ENCODE measurements at regions not wholly inside any gene's neighbourhood (a gene's known extent, or its start where the extent isn't known, plus 50 kb on each side); places are given as distances from the start of the nearest gene placed in this dataset.
"Not testable (repeated sequence)": the region's sequence is repeated elsewhere in the genome, so short reads cannot be mapped to it uniquely, and the experiment has no call there.

GRCh38 chr5:126030698-126031097 is 392.5 kb upstream of the GRAMD2B start:
- no peak for DNase-seq (ENCODE audit: low read depth in 4 of 4, low spot score in 3 of 4)

GRCh38 chr5:126031989-126032716 is 391.1 kb upstream of the GRAMD2B start:
- no peak for DNase-seq (ENCODE audit: low read depth in 4 of 4, low spot score in 3 of 4)

DNA sequence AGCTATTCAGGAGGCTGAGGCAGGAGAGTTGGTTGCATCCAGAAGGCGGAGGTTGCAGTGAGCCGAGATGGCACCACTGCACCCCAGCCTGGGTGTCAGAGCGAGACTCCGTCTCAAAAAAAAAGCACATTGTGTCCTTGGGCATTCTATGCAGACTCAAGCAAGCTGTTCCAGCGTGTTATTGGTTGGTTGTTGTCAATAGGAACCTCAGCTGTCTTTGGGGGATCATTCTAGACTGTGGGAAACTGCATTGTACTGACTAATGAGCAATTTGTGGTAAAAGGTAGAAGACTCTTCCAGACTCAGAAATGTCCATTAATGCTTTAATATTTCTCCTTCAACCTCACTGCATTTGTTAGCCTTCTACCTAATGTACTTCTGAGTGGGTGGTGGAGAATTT is 379.5 kb upstream of the GRAMD2B start:
- DNase-seq (ENCODE audit: low read depth in 4 of 4, low spot score in 3 of 4): no peak

- peak in 3 of 4 donors; percentile 58 to 70 (median 63) for DNase-seq (ENCODE audit: low read depth in 4 of 4, low spot score in 3 of 4)
Measured at GRCh38 chr5:126044111-126044668, 379.0 kb upstream of the GRAMD2B start.

DNA sequence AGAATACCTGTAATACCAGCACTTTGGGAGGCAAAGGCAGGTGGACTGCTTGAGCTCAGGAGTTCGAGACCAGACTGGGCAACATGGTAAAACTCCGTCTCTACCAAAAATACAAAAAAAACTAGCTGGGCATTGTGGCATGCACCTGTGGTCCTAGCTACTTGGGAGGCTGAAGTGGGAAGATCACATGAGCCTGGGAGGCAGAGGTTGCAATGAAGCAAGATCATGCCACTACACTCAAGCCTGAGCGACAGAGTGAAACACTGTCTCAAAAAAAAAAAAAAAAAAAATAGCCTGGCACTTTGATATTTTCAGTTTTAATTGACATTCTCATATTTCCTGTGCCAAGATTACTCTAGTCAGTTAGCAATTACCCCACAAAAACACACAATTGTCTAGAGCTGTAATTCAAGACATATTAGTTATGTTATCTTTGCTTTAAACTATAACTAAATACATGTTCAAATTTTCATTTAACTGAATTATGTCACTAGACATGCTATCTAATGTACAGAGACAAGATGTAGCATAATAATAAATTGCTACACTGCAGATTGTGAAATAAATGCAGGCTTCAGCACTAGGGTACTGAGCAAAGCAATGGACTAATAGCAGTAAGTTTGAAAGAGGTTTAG is 378.2 kb upstream of the GRAMD2B start:
- DNase-seq (ENCODE audit: low read depth in 4 of 4, low spot score in 3 of 4): no peak

- DNase-seq (ENCODE audit: low read depth in 4 of 4, low spot score in 3 of 4): no peak
Measured at GRCh38 chr5:126046318-126046717, 376.9 kb upstream of the GRAMD2B start.

DNA sequence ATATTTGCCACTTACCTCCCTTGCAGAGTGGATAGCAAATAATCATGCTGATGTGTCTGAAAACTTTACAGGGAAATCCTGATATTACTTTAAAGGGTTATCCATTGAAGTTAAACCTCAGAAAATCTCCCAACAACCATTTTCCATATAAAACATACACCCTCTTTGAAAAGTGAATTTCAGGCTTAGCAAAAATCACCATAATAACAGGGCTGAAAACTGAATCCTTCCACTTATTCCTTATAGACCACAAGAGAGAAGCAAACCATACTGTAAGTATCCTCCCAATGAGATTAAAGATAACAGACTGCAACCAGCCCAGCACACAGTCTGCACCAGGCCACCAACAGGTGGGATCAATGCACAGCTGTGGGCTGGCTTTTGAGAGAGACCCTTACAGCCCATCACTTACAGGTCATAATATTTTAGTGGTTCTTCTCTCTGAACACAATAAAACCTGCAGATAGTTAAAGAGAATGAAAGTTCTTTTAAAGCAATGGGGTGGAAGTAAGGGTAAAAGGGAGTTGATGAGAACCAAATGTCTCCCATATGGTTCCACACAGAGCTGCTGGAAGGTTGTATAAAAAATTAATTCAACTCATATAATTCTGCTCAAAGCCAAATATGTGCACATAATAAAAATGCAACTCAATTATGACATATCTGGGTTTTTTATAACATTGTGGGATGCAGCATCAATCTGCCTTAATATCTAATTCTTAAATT is 376.2 kb upstream of the GRAMD2B start:
- no peak for DNase-seq (ENCODE audit: low read depth in 4 of 4, low spot score in 3 of 4)

DNA sequence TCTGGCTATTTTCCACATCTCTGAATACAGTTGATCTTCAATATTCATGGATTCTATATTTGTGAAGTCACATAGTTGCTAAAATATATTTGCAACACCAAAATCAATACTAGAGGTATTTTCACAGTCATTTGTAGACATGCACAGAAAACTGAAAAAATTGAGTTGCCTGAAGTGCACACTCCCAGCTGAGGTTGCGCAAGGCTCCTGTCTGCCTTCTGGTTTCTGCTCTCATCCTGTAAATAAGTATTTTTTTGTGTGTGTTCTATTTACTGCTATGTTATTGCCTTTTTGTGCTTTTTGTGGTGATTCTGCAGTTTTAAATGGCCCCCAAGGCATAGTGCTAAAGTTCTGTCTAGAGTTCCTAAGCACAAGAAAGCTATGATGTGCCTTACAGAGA is 371.1 kb upstream of the GRAMD2B start:
- no peak for DNase-seq (ENCODE audit: low read depth in 4 of 4, low spot score in 3 of 4)

DNA sequence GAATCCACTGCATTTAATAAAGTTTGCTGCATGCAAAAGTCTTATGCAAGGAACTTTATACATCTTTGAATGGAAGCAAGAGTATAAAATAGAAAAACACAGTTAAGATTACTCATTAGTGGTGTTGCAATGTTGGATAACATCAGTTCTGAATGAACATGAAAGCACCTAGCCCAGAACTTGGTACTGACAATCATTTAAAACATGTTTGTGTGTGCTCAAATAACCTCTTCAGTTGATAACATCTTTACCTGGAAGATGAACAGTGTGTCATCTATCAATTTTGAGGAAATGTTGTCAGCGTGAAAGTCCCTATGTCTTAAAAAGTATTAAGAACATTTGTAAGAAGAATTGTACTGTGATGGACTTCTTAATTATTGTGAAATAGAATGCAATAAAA is 370.4 kb upstream of the GRAMD2B start:
- no peak for DNase-seq (ENCODE audit: low read depth in 4 of 4, low spot score in 3 of 4)

GRCh38 chr5:126053630-126054029 is 369.6 kb upstream of the GRAMD2B start:
- no peak for DNase-seq (ENCODE audit: low read depth in 4 of 4, low spot score in 3 of 4)

- DNase-seq (ENCODE audit: low read depth in 4 of 4, low spot score in 3 of 4): no peak
Measured at GRCh38 chr5:126054577-126055347, 368.4 kb upstream of the GRAMD2B start.

DNA sequence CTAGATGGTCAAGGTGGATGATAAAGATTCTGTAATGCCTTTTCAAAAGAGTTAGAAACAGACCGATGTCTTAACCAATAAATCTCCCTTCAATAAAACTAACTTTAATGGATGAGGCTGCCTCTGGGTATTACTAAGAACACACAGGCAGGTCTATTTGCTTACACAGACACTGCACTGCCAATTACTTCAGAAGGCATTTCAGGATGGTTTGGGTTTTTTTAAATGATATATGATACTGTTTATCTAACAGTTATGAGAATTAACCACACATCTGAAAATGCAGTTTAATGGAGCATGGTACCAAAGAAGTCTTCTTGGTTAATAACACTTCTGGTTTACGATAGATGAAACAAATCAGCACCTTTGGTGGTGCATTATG is 367.9 kb upstream of the GRAMD2B start:
- no peak for DNase-seq (ENCODE audit: low read depth in 4 of 4, low spot score in 3 of 4)

DNA sequence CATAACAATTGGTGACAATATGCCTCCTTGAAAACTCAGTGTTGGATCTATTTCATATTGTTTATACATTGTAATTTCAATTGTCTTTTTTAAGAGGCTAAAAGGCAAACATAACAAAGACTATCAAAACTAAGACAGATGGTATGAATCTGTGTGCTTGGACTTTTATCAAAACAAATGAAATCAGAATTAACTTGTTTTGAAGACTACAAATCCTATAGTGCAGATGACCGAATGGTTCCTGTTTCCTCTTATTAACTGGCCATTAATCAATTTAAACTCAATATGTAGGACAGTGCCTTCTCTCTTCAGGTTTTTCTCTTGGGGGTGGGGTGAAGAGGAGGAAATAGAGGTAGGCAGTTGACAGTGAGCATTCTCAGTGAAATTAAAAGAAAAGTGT is 366.9 kb upstream of the GRAMD2B start:
- no peak for DNase-seq (ENCODE audit: low read depth in 4 of 4, low spot score in 3 of 4)

DNA sequence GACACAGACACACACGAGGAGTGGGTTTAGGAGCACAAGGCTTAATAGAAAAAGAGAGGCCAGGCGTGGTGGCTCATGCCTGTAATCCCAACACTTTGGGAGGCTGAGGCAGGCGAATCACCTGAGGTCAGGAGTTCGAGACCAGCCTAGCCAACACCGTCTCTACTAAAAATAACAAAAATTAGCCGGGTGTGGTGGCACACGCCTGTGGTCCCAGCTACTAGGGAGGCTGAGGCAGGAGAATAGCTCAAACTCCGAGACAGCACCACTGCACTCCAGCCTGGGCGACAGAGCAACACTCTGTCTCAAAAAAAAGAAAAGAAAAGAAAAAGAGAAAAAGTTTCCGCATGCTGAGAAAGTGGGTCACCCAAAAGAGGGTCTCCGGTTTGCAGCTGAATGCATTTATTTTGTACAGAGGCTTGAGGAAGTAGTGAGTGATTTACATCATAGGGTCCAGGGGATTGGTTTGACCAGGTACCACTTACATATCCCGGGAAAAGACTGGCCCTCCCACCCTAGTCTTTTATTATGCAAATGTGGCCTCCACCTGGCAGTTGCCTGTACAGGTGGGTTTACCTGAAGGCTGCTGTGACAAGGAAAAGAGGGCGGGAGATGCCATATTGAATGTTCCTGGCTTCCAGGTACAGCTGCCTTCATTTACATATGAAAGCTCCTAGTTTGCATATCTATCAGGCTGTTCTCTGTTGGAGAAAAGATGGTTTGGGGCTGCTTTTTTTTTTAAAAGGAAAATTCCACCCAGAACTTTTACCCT is 366.2 kb upstream of the GRAMD2B start:
- no peak for DNase-seq (ENCODE audit: low read depth in 4 of 4, low spot score in 3 of 4)

GRCh38 chr5:126058392-126058791 is 364.8 kb upstream of the GRAMD2B start:
- not testable (repeated sequence) for DNase-seq (ENCODE audit: low read depth in 4 of 4, low spot score in 3 of 4)

GRCh38 chr5:126062398-126063221 is 360.6 kb upstream of the GRAMD2B start:
- DNase-seq (ENCODE audit: low read depth in 4 of 4, low spot score in 3 of 4): no peak

DNA sequence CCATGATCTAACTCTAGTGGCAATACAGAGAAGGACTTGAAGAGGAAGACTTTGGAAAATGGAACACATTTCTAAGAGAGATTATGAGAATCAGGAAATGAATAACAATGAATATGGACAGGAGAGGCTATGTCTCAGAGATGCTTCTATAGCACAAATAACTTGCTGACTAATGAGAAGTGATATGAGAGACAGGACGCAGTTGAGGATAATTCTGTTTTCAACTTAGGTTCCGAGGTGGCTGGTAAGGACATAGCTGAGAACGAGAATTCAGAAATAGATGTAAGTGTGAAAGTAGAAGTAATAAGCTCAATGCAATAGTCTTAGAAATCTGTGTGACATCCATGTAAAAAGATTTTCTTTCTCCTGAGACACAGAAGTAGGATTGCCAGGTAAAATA is 358.1 kb upstream of the GRAMD2B start:
- no peak for DNase-seq (ENCODE audit: low read depth in 4 of 4, low spot score in 3 of 4)

DNA sequence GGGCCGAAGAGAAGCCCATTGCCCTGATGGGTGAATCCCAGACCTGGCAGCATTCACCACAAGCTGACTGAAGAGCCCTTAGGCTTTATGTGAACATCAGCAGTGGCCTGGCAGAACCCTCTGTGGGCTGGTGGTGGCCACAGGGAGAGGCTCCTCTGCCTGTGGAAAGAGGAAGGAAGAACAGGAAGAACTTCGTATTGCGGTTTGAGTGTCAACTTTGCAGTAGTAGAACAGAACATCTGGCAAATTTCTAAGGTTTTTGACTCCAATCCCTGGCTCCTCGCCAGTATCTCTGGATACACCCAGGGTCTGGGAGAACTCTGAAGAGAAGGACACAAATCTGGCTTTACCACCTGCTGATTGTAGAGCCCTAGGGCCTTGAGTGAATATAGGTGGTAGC is 356.4 kb upstream of the GRAMD2B start:
- DNase-seq (ENCODE audit: low read depth in 4 of 4, low spot score in 3 of 4): no peak

GRCh38 chr5:126067404-126067803 is 355.8 kb upstream of the GRAMD2B start:
- no peak for DNase-seq (ENCODE audit: low read depth in 4 of 4, low spot score in 3 of 4)
